IMR-90 (cell line): ENCODE measurements at regions not wholly inside any gene's neighbourhood (a gene's known extent, or its start where the extent isn't known, plus 50 kb on each side); places are given as distances from the start of the nearest gene placed in this dataset.

Source experiments
- ATAC-seq: fragments of 200-7000 bp; cut with Tn5 transposase; 2 replicates; pipeline ENCODE4 v1.9.1; 2020; ENCODE audit warnings: low read depth, mild to moderate bottlenecking, moderate library complexity
- BruUV-seq: library from RNA; stranded (reverse); fragments of 400-500 nt; replicated peaks from 2 replicates; lab custom pipeline; 2021; lab: Mats Ljungman, UMichigan
- CTCF ChIA-PET: fragments of 300-600 bp; formaldehyde crosslinking; extraction: SDS; loops from one replicate; lab custom pipeline; 2021; ENCODE audit warnings: antibody characterized with exemption; lab: Yijun Ruan, JAX
- POLR2A ChIA-PET: fragments of 300-600 bp; sonication (Branson Sonifier 250); formaldehyde crosslinking; loops from one replicate; lab custom pipeline; 2022; ENCODE audit warnings: antibody characterized with exemption; ENCODE audit not compliant: unreplicated experiment; lab: Charles Lee
- DNase-seq: peaks from one replicate; pipeline ENCODE4 v3.0.0; 2013
- H2AFZ ChIP-seq: replicated peaks from 2 replicates; pipeline ENCODE3; 2013; ENCODE audit warnings: low read length, mild to moderate bottlenecking; ENCODE audit not compliant: poor library complexity
- H2AK5ac ChIP-seq: 2 replicates; pipeline ENCODE4 v1.6.1; 2013; ENCODE audit warnings: low read depth, low read length, inconsistent platforms
- H2AK9ac ChIP-seq: replicated peaks from 2 replicates; pipeline ENCODE3; 2013; ENCODE audit warnings: mild to moderate bottlenecking, low read depth, low read length, moderate library complexity; ENCODE audit not compliant: poor library complexity
- H2BK120ac ChIP-seq: 2 replicates; pipeline ENCODE4 v1.6.1; 2013; ENCODE audit warnings: low read depth, low read length, inconsistent platforms
- H2BK15ac ChIP-seq: 3 replicates; pipeline ENCODE4 v1.6.1; 2013; ENCODE audit warnings: low read depth, low read length, inconsistent platforms
- H2BK20ac ChIP-seq: 2 replicates; pipeline ENCODE4 v1.6.1; 2013; ENCODE audit warnings: low read depth, mild to moderate bottlenecking, inconsistent platforms, low read length, moderate library complexity
- H2BK5ac ChIP-seq: 2 replicates; pipeline ENCODE4 v1.6.1; 2013; ENCODE audit warnings: mild to moderate bottlenecking, low read depth, low read length, inconsistent platforms; ENCODE audit not compliant: poor library complexity, severe bottlenecking
- H3K14ac ChIP-seq: replicated peaks from 2 replicates; pipeline ENCODE4 v1.6.1; 2013; ENCODE audit warnings: low read depth, low read length, inconsistent platforms
- H3K18ac ChIP-seq: 2 replicates; pipeline ENCODE4 v1.6.1; 2013; ENCODE audit warnings: low read depth, low read length, control low read depth
- H3K23ac ChIP-seq: 2 replicates; pipeline ENCODE4 v1.6.1; 2013; ENCODE audit warnings: low read depth, low read length, inconsistent platforms
- H3K27ac ChIP-seq: 2 replicates; pipeline ENCODE4 v1.5.1; 2013; ENCODE audit warnings: mild to moderate bottlenecking, control low read depth, low read length; ENCODE audit not compliant: insufficient read depth
- H3K27me3 ChIP-seq: 2 replicates; pipeline ENCODE4 v1.6.1; 2013; ENCODE audit warnings: low read length; ENCODE audit not compliant: control insufficient read depth, insufficient read depth
- H3K36me3 ChIP-seq: 2 replicates; pipeline ENCODE4 v1.6.1; 2013; ENCODE audit warnings: low read length, mixed read lengths; ENCODE audit not compliant: control insufficient read depth, insufficient read depth
- H3K4ac ChIP-seq: 2 replicates; pipeline ENCODE4 v1.6.1; 2013; ENCODE audit warnings: low read depth, low read length, inconsistent platforms
- H3K4me1 ChIP-seq: 2 replicates; pipeline ENCODE4 v1.6.1; 2013; ENCODE audit warnings: low read length, mixed read lengths; ENCODE audit not compliant: control insufficient read depth, insufficient read depth
- H3K4me2 ChIP-seq: 2 replicates; pipeline ENCODE4 v1.6.1; 2013; ENCODE audit warnings: low read depth, mild to moderate bottlenecking, control low read depth, low read length, moderate library complexity
- H3K4me3 ChIP-seq: 2 replicates; pipeline ENCODE4 v1.5.1; 2013; ENCODE audit warnings: low read depth, mild to moderate bottlenecking, control low read depth, low read length, moderate library complexity; ENCODE audit not compliant: insufficient read depth
- H3K56ac ChIP-seq: 2 replicates; pipeline ENCODE4 v1.6.1; 2013; ENCODE audit warnings: low read length, inconsistent platforms; ENCODE audit not compliant: insufficient read depth; ENCODE audit errors: extremely low read depth
- H3K79me1 ChIP-seq, 2 experiments: 2 replicates each; pipeline ENCODE4 v1.6.1; 2013; ENCODE audit warnings: low read length in 2 of 2, inconsistent platforms in 1 of 2, low read depth in 1 of 2
- H3K9ac ChIP-seq: 2 replicates; pipeline ENCODE4 v1.6.1; 2013; ENCODE audit warnings: low read depth, low read length, control low read depth
- H3K9me1 ChIP-seq: 2 replicates; pipeline ENCODE4 v1.6.1; 2013; ENCODE audit warnings: low read length, inconsistent platforms; ENCODE audit not compliant: insufficient read depth
- H3K9me3 ChIP-seq: 2 replicates; pipeline ENCODE4 v1.6.1; 2013; ENCODE audit warnings: low read length; ENCODE audit not compliant: control insufficient read depth, insufficient read depth
- H4K20me1 ChIP-seq: 2 replicates; pipeline ENCODE4 v1.6.1; 2013; ENCODE audit warnings: low read length, inconsistent platforms; ENCODE audit not compliant: insufficient read depth
- H4K5ac ChIP-seq: 2 replicates; pipeline ENCODE4 v1.6.1; 2013; ENCODE audit warnings: mild to moderate bottlenecking, low read depth, low read length, control low read depth
- H4K8ac ChIP-seq, 2 experiments: 2 replicates each; pipeline ENCODE4 v1.6.1; 2013; ENCODE audit warnings: low read depth in 2 of 2, low read length in 2 of 2, control low read depth in 1 of 2, inconsistent platforms in 1 of 2
- H4K91ac ChIP-seq: 2 replicates; pipeline ENCODE4 v1.6.1; 2013; ENCODE audit warnings: low read depth, low read length, inconsistent platforms; ENCODE audit not compliant: insufficient read depth
- BHLHE40 ChIP-seq: fragments of 150-350 bp; IDR thresholded peaks from 2 replicates; pipeline ENCODE4 v1.6.1; 2016; ENCODE audit warnings: mild to moderate bottlenecking, low read depth, low read length
- FOS ChIP-seq: fragments of 150-350 bp; IDR thresholded peaks from 2 replicates; pipeline ENCODE4 v1.6.1; 2016; ENCODE audit warnings: low read depth, low read length
- NFE2L2 ChIP-seq: fragments of 150-350 bp; IDR thresholded peaks from 2 replicates; pipeline ENCODE4 v1.6.1; 2016; ENCODE audit warnings: low read depth, mild to moderate bottlenecking, low read length
- RCOR1 ChIP-seq: IDR thresholded peaks from 2 replicates; pipeline ENCODE4 v1.6.1; 2012; ENCODE audit warnings: mild to moderate bottlenecking, low read length, improper control_type of control experiment; ENCODE audit not compliant: insufficient replicate concordance
- WGBS, 2 experiments: methylation state at CpG; one replicate each; pipeline versions ENCODE4 v1.1.5 to v1.1.7; 2013; ENCODE audit warnings: missing lambda C conversion rate in 2 of 2; ENCODE audit not compliant: insufficient read length in 1 of 2; ENCODE audit errors: extremely low coverage in 2 of 2; 5-methylcytosine and 5-hydroxymethylcytosine counted together
- dilution Hi-C: fragments of 300-500 bp; cut with HindIII; formaldehyde crosslinking; loops from one replicate; pipeline ENCODE4 v1.14.3; 2018; ENCODE audit warnings: low sequenced_read_pairs; ENCODE audit not compliant: unreplicated experiment
- in situ Hi-C: fragments of 300-500 bp; cut with MboI; formaldehyde crosslinking; loops from 3 replicates; pipeline ENCODE4 v1.14.3; 2019; ENCODE audit warnings: low sequenced_read_pairs, inconsistent platforms, mixed read lengths
- intact Hi-C: fragments of 100-400 bp; cut with micrococcal nuclease; formaldehyde crosslinking; loops from 2 replicates; pipeline ENCODE4 v1.10.0; 2022
- TF ChIP-seq, protein P1 (sequence below): fragments of 150-350 bp; IDR thresholded peaks from 2 replicates; pipeline ENCODE4 v1.6.1; 2017; ENCODE audit warnings: mild to moderate bottlenecking, antibody characterized with exemption, low read length, low read depth
- TF ChIP-seq, protein P2 (sequence below): conservative IDR thresholded peaks from 2 replicates; pipeline ENCODE4 v1.5.1; 2012; ENCODE audit warnings: mild to moderate bottlenecking, low read depth, low read length, improper control_type of control experiment

DNA sequence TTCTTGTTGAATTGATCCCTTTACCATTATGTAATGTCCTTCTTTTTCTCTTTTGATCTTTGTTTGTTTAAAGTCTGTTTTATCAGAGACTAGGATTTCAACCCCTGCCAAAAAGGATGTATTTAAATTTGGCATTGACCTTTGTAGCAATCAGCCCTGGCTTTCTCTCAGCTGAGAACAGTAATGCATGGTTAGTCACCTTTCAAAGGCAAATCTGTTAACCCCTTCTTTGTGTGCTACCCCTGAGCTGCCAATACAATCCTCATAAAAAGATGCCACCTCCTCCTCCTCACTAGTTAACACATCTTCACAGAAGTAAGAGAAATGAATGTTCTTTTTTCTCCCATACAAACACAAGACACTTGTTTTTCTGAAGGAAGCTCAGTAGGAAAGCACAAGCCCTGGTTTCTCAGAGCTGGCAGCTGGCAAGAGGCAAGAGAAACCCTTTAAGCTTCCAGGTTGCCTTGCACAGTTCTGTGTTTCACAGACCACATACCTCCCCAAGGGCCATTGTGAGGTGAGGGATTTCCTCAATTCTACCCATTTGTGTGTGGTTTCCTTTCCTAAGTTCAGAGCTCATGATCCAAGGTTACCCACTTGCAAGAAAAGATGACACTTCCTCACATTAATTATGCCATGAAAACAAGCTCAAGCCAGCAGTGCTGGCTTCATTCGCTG, 122.6 kb downstream of the RCHY1 start:
- dilution Hi-C loops: no loop called here
- WGBS, 2 experiments: 60% methylated on average over 1 of the region's 1 CpG; no CpG with 5 or more reads in 1 of the 2 experiments
- H2BK15ac ChIP-seq: no peak overlapping the region

More for the DNA sequence above, 122.6 kb downstream of the RCHY1 start:
- no peaks in the 10 kb centered on the region for H3K9me1 ChIP-seq
- H3K4me1 ChIP-seq: no peaks in the 10 kb centered on the region
- H3K9me3 ChIP-seq: no peaks in the 10 kb centered on the region
- no peak overlapping the region for H3K4me2 ChIP-seq
- no peak overlapping the region for H3K27ac ChIP-seq
- H3K36me3 ChIP-seq: no peaks in the 10 kb centered on the region
- no peak overlapping the region for H4K8ac ChIP-seq
- H3K18ac ChIP-seq: no peak overlapping the region
- ATAC-seq: no peak
- TF ChIP-seq FOS: no peak
- TF ChIP-seq RCOR1: no peak
- TF ChIP-seq, protein P1, sequence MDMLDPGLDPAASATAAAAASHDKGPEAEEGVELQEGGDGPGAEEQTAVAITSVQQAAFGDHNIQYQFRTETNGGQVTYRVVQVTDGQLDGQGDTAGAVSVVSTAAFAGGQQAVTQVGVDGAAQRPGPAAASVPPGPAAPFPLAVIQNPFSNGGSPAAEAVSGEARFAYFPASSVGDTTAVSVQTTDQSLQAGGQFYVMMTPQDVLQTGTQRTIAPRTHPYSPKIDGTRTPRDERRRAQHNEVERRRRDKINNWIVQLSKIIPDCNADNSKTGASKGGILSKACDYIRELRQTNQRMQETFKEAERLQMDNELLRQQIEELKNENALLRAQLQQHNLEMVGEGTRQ: no peak
- TF ChIP-seq NFE2L2: no peak
- TF ChIP-seq, protein P2, sequence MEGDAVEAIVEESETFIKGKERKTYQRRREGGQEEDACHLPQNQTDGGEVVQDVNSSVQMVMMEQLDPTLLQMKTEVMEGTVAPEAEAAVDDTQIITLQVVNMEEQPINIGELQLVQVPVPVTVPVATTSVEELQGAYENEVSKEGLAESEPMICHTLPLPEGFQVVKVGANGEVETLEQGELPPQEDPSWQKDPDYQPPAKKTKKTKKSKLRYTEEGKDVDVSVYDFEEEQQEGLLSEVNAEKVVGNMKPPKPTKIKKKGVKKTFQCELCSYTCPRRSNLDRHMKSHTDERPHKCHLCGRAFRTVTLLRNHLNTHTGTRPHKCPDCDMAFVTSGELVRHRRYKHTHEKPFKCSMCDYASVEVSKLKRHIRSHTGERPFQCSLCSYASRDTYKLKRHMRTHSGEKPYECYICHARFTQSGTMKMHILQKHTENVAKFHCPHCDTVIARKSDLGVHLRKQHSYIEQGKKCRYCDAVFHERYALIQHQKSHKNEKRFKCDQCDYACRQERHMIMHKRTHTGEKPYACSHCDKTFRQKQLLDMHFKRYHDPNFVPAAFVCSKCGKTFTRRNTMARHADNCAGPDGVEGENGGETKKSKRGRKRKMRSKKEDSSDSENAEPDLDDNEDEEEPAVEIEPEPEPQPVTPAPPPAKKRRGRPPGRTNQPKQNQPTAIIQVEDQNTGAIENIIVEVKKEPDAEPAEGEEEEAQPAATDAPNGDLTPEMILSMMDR: no peak
- TF ChIP-seq BHLHE40: no peak
- H3K56ac ChIP-seq: no peak overlapping the region
- no peak overlapping the region for H3K14ac ChIP-seq
- BruUV-seq: no TSS peak
- H3K4ac ChIP-seq: no peak overlapping the region
- no peak overlapping the region for H2BK5ac ChIP-seq
- H3K79me1 ChIP-seq: no peaks in the 10 kb centered on the region
- H3K4me3 ChIP-seq: no peak overlapping the region
- no peaks in the 10 kb centered on the region for H4K20me1 ChIP-seq
- H2AK9ac ChIP-seq: no peak overlapping the region
- no peak overlapping the region for H2BK20ac ChIP-seq
- ChIA-PET POLR2A (no interaction called here), CTCF (no interaction called here)
- H4K91ac ChIP-seq: no peak overlapping the region
- H2AFZ ChIP-seq: no peak overlapping the region
- DNase-seq: no peak
- in situ Hi-C loops (no loop called here), intact Hi-C loops (no loop called here)
- no peak overlapping the region for H2AK5ac ChIP-seq
- no peak overlapping the region for H2BK120ac ChIP-seq
- no peak overlapping the region for H4K5ac ChIP-seq
- H3K9ac ChIP-seq: no peak overlapping the region
- H3K23ac ChIP-seq: no peak overlapping the region
- H3K27me3 ChIP-seq: no peaks in the 10 kb centered on the region; the same call in 1 of the 2 replicates
